Smooth muscle cell (in vitro differentiated cells): ENCODE measurements at regions not wholly inside any gene's neighbourhood (a gene's known extent, or its start where the extent isn't known, plus 50 kb on each side); places are given as distances from the start of the nearest gene placed in this dataset.

ENCODE experiments used
- DNase-seq: peaks from one replicate; lab custom pipeline; 2025; ENCODE audit not compliant: unreplicated experiment; lab: John Stamatoyannopoulos, UW
- H2AFZ ChIP-seq: fragments of 200-600 bp; sonication (generic); 2 replicates; pipeline ENCODE4 v1.6.0; 2016; ENCODE audit warnings: antibody characterized with exemption, low read depth, mild to moderate bottlenecking
- H3F3A ChIP-seq: fragments of 200-600 bp; sonication (generic); 2 replicates; pipeline ENCODE4 v1.6.0; 2017; ENCODE audit warnings: antibody characterized with exemption, low read depth
- H3K27ac ChIP-seq: fragments of 200-600 bp; sonication (generic); 2 replicates; pipeline ENCODE4 v1.5.1; 2016; ENCODE audit warnings: low read depth, mild to moderate bottlenecking
- H3K27me3 ChIP-seq: fragments of 200-600 bp; sonication (generic); 2 replicates; pipeline ENCODE4 v1.6.1; 2016; ENCODE audit warnings: low read depth, mild to moderate bottlenecking
- H3K36me3 ChIP-seq: fragments of 200-600 bp; sonication (generic); 2 replicates; pipeline ENCODE4 v1.5.1; 2016; ENCODE audit warnings: low read depth
- H3K4me1 ChIP-seq: fragments of 200-600 bp; sonication (generic); 2 replicates; pipeline ENCODE4 v1.5.1; 2016; ENCODE audit warnings: low read depth
- H3K4me2 ChIP-seq: fragments of 200-600 bp; sonication (generic); 2 replicates; pipeline ENCODE4 v1.6.0; 2016; ENCODE audit warnings: mild to moderate bottlenecking
- H3K4me3 ChIP-seq: fragments of 200-600 bp; sonication (generic); 2 replicates; pipeline ENCODE4 v1.5.1; 2016; ENCODE audit warnings: mild to moderate bottlenecking
- H3K79me2 ChIP-seq: fragments of 200-600 bp; sonication (generic); 2 replicates; pipeline ENCODE4 v1.6.0; 2016; ENCODE audit warnings: low read depth, mild to moderate bottlenecking
- H3K9ac ChIP-seq: fragments of 200-600 bp; sonication (generic); 2 replicates; pipeline ENCODE4 v1.6.0; 2016; ENCODE audit warnings: low read depth
- H3K9me3 ChIP-seq: fragments of 200-600 bp; sonication (generic); replicated peaks from 2 replicates; pipeline ENCODE4 v1.5.1; 2016; ENCODE audit warnings: low read depth
- H4K20me1 ChIP-seq: fragments of 200-600 bp; sonication (generic); 2 replicates; pipeline ENCODE4 v1.6.0; 2016; ENCODE audit warnings: low read depth
- CTCF ChIP-seq: fragments of 200-600 bp; sonication (generic); IDR thresholded peaks from 2 replicates; pipeline ENCODE4 v1.5.1; 2017; ENCODE audit warnings: borderline replicate concordance, mild to moderate bottlenecking, antibody characterized with exemption; ENCODE audit not compliant: insufficient read depth, poor library complexity, severe bottlenecking
- WGBS: methylation state at CpG from one replicate; pipeline ENCODE4 v1.1.7; 2016; ENCODE audit warnings: low lambda C conversion rate; 5-methylcytosine and 5-hydroxymethylcytosine counted together

- H3K9me3 ChIP-seq = no peaks in the 10 kb centered on the region
- no peak overlapping the region for H3K9ac ChIP-seq
- H3K79me2 ChIP-seq = no peaks in the 10 kb centered on the region
- DNase-seq = no peak
- WGBS = 93% methylated on average over 11 of the region's 11 CpGs
- no peaks in the 10 kb centered on the region for H4K20me1 ChIP-seq
- no peaks in the 10 kb centered on the region for H3K36me3 ChIP-seq
- H3K27ac ChIP-seq = no peak overlapping the region
- H3K4me2 ChIP-seq = no peak overlapping the region
- H3K4me3 ChIP-seq = no peak overlapping the region
- H3K27me3 ChIP-seq = no peaks in the 10 kb centered on the region
- no peaks in the 10 kb centered on the region for H3F3A ChIP-seq
- H3K4me1 ChIP-seq = no peaks in the 10 kb centered on the region
- no peak for TF ChIP-seq CTCF
- no peak overlapping the region for H2AFZ ChIP-seq
Measured at GRCh38 chr7:145753004-145753403, 363.6 kb upstream of the CNTNAP2 start.

- no peaks in the 10 kb centered on the region for H3K79me2 ChIP-seq
- no peaks in the 10 kb centered on the region for H3K4me1 ChIP-seq
- H3K9ac ChIP-seq = no peak overlapping the region
- H3K4me2 ChIP-seq = no peak overlapping the region
- H3K9me3 ChIP-seq = no peaks in the 10 kb centered on the region
- H3F3A ChIP-seq = no peaks in the 10 kb centered on the region
- H3K27me3 ChIP-seq = no peaks in the 10 kb centered on the region
- H3K4me3 ChIP-seq = no peak overlapping the region
- no peak overlapping the region for H3K27ac ChIP-seq
- no peak for DNase-seq
- WGBS = 86% methylated on average over 2 of the region's 2 CpGs
- H2AFZ ChIP-seq = no peak overlapping the region
- H4K20me1 ChIP-seq = no peaks in the 10 kb centered on the region
- no peak for TF ChIP-seq CTCF
- H3K36me3 ChIP-seq = no peaks in the 10 kb centered on the region
Measured at GRCh38 chr7:145737617-145738016, 379.0 kb upstream of the CNTNAP2 start.

GRCh38 chr7:145735061-145735460 is 381.5 kb upstream of the CNTNAP2 start:
- H3K4me3 ChIP-seq = no peak overlapping the region
- H3F3A ChIP-seq = no peaks in the 10 kb centered on the region
- no peak overlapping the region for H3K4me2 ChIP-seq
- H3K9me3 ChIP-seq = no peaks in the 10 kb centered on the region
- no peaks in the 10 kb centered on the region for H3K4me1 ChIP-seq
- TF ChIP-seq CTCF = no peak
- no peak for DNase-seq
- H3K79me2 ChIP-seq = no peaks in the 10 kb centered on the region
- no peaks in the 10 kb centered on the region for H4K20me1 ChIP-seq
- H3K27me3 ChIP-seq = no peaks in the 10 kb centered on the region
- H3K27ac ChIP-seq = no peak overlapping the region
- 84% methylated on average over 3 of the region's 3 CpGs for WGBS
- no peaks in the 10 kb centered on the region for H3K36me3 ChIP-seq
- H3K9ac ChIP-seq = no peak overlapping the region
- no peak overlapping the region for H2AFZ ChIP-seq

GRCh38 chr7:145732521-145732920 is 384.1 kb upstream of the CNTNAP2 start:
- H3K9ac ChIP-seq = no peak overlapping the region
- no peak overlapping the region for H3K4me3 ChIP-seq
- H3K9me3 ChIP-seq = no peaks in the 10 kb centered on the region
- no peaks in the 10 kb centered on the region for H3K36me3 ChIP-seq
- H3K4me2 ChIP-seq = no peak overlapping the region
- H3K4me1 ChIP-seq = no peaks in the 10 kb centered on the region
- no peak for DNase-seq
- H3K79me2 ChIP-seq = no peaks in the 10 kb centered on the region
- 40% methylated on average over 2 of the region's 2 CpGs for WGBS
- no peak for TF ChIP-seq CTCF
- H3K27ac ChIP-seq = no peak overlapping the region
- no peaks in the 10 kb centered on the region for H3K27me3 ChIP-seq
- H2AFZ ChIP-seq = no peak overlapping the region
- no peaks in the 10 kb centered on the region for H4K20me1 ChIP-seq
- no peaks in the 10 kb centered on the region for H3F3A ChIP-seq
